NCI-H2081 (cell line): ENCODE measurements at regions not wholly inside any gene's neighbourhood (a gene's known extent, or its start where the extent isn't known, plus 50 kb on each side); places are given as distances from the start of the nearest gene placed in this dataset.
"Not testable (repeated sequence)": the region's sequence is repeated elsewhere in the genome, so short reads cannot be mapped to it uniquely, and the experiment has no call there.

Experiments used
- DNase-seq, 2 experiments: peaks; one replicate each; lab custom pipeline; 2025; lab: John Stamatoyannopoulos, UW

DNA sequence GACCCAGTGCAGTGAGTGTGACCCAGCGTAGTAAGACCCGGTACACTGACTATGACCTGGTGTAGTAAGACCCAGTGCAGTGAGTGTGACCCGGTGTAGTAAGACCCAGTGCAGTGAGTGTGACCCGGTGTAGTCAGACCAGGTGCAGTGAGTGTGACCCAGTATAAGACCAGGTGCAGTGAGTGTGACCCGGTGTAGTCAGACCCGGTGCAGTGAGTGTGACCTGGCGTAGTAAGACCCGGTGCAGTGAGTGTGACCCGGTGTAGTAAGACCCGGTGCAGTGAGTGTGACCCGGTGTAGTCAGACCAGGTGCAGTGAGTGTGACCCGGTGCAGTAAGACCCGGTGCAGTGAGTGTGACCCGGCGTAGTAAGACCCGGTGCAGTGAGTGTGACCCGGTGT, 134.2 kb upstream of the SFSWAP start:
- not testable (repeated sequence) for DNase-seq

DNA sequence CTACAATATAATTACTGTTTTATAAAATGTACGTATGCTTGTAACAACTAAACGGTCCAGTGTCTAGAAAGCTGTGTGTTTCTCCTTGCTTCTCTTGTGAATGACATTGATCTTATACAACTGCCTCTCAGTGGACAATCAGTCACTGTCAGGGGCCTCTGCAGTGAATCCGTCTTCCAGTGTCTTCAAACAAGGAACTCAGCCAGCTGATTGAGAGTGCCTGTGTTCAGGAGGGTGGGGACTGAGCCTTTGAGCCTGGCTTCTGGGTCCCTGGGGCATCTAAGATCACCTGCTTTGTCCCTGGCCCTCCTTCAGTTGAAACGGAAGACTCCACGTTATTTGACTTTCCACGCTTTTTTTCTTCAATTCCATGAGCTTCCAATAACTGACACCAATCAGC, 133.1 kb upstream of the SFSWAP start:
- no peak for DNase-seq

DNA sequence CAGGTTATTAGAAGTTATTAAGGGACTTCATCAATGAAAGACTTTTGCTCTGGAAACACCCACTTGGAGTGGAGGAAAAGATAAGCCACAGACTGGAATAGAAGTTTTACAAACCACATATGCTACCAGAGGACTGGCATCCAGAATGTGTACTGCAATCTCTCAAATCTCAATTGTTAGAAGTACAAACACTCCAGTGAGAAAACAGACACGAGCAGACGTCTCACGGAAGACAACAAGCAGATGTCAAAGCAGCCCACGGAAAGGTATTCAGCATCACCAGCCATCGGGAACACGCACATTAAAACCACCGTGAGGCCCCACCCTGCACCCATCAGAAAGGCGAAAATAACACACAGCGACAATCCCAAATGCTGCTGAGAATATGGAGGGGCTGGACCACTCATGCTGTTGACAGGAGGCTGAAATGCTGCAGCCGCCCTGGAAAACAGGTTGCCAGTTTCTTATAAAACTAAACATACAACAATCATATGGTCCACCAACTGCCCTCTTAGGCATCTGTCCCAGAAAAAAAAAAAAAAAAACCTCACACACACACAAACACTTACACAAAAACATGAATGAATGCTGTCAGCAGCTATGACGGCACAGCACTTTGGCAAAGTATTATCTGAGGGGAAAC, 131.9 kb upstream of the SFSWAP start:
- no peak for DNase-seq

DNA sequence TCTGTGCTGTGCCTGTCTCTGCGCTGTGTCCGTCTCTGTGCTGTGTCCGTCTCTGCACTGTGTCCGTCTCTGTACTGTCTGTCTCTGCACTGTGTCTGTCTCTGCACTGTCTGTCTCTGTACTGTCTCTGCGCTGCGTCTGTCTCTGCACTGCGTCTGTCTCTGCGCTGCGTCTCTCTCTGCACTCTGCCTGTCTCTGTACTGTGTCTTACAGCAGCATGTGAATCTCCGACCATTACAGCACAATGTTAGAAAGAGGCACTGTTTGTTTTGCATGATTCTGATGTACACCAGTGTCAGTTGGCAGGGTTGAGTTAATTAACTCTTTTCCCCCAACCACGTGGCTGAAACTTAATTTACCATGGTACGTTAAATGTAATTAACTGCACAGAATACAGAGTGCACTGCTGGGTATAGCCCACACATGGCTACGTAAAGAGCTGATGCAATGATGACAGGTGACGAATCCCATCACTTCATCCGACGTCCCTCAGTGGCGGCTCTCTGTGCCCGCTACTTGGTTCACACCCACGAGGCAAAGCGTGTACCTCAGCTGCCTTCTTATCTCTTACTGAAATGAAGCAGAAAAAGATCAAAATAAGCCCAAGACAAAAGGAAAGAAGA, 127.7 kb upstream of the SFSWAP start:
- no peak for DNase-seq

DNA sequence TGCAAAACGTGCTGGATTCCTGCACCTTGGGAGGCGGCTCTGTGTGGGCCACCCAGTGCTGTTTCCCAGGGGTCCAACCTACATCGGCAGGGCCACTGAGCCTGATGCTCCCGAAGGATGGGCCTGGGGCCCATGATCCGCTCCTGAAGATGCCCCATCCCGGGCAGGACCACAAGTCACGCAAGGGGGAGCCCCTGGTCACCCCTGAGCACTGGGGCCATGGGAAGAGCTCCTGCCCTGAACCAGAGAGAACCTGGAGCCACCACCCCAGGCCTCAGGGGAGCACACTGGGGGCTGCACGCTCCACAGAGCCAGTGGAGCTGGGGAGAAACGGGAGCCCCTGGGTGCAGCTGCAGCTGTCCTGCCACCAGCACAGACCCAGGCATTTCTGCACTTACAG, 124.6 kb upstream of the SFSWAP start:
- DNase-seq = no peak

DNA sequence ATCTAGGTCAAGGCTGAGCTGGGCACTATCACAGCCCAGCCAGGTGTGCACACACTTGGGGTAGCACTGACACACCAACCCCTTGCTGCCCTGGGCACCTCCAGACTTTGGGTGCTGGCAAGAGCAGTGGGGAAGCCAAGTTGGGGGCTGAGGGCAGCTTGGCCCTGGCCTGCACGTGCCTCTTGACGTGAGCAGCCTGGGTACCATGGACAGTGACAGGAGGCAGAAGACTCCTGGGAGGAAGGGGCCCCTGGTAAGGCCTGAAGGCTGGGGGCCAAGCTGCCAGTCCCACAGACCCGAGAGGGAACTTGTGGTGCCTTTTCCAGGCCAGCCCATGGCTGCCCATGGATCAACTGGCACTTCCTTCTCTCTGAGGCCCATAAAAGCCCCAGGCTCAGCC, 124.1 kb upstream of the SFSWAP start:
- no peak for DNase-seq

DNA sequence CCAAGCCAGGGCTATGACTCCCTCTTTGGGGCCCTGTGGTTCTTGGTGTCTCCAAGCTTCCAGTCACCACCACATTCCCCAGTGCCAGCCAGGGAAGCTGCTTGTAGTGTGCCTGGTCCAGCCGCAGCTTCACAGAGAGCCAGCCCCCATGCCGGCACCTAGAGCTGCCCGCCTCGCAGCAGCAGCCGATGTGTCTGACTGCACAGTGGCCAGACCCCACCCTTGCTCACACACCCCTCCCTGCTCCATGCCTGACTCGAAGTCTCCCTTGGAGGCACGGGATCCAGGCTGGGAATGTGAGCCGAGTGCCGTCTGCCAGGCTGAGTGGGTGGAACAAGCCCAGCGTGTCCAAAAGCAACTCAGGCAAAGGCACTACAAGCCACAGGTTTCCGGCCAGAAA, 123.3 kb upstream of the SFSWAP start:
- no peak for DNase-seq

DNA sequence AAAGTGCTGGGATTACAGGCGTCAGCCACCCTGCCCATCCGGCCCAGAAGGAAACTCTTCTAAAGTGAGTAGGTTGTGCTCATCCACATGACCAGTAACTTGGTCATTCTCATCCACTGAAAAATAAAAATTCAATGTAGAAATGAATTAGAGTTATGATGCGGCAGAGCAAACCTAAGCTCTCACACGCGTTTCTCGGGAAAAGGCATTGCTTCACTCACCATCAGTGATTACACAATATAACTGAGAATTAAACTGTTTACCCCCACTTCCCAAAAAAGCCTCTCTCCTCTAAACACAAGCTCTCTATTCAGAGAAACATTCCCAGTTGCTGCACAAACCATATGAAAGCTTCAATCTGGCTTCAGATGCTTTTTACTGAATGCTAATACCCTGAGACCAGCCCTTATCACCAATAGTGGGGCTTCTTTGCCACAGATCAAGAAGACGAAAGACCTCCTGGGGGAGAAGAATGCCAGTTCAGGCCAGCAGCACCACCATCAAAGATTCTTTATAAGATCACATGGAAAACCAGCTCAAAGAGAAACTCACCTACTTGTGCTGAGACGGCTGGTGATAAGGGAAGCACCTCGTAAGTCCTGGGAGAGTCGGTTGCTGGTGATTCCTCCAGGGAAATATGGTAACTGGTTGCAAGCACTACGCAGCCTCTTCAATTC, 121.5 kb upstream of the SFSWAP start:
- no peak for DNase-seq

DNA sequence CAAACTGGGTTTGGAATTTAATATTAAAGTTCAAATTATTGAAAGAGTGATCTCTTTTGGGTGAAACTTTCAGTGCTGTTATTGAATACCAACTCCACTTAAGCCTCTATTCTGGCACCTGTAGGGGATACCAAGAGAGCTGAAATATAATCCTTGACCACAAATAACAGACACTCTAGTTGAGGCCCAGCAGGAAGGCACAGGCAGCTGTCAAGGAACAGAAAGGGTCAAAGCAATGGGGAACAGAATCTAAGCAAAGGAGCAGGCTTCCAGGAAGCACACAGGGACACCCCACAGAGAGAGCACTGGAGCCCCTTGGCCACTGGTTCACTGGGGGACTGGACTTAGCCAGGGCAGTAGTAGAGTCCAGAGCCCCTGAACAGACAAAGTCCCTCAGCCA, 120.9 kb upstream of the SFSWAP start:
- no peak for DNase-seq

DNA sequence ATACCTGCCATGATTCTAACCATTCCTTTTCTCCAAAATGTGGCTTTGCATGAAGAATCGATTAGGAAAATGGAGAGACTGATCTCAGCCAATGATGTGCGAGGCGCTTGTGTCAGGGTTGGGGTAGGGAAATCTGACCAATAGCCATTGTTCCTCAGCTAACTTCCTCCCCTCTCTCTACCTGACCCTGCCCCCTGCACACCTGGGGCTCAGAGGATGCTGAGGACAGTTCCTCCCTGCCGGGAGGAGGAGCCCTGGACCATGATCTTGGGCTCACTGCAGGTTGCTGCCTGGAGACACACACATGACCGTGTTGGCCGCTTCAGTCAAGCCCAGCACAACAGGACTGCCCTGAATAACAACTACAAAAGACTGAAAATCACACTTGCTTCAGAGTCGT, 119.8 kb upstream of the SFSWAP start:
- DNase-seq = no peak

DNA sequence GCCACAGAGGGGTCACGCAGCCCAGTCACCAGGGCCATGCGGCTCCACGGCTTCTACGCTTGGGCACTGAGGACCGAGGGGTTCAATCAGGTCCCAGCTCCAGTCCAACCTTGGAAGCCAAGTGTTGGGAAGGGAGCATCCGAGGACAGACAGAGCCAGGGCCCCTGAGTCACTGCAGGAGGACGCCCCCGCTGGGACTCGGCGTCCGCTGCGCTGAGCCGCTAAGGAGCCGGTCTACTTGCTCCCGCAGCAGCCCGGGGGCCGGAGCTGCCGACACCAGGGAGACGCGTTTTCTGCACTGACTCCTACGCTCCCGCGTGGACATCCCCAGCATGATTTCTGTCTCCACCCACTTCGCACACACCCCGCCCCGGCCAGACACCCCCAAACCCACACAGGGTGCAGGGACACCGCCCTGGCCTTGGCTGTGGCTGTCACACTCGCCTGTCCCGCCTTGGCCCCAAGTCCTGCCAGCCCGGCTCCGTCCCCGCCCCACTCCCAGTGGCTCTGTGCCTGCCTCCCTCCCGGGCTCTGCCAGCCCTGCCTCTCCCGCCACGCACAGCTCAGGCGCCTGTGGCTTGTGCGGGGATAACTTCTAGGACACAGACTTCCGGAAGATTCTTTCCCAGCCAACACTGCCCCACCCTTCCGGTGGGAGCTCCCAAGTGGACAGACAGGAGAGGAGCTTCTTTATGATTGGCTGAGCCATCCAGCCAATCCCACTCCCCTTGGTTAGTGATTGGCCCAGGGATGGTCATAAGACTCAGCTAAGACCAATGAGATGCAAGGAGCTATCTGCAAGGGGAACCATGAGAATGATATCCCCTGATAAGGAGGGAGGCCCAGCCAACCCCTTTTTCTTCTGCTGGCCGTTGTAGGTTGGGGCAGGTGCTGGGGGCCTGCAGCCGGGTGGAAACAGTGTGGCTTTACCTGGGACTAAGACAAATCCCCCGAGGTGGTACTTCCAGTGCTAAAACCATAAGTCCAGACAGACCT, 118.9 kb upstream of the SFSWAP start:
- no peak for DNase-seq

DNA sequence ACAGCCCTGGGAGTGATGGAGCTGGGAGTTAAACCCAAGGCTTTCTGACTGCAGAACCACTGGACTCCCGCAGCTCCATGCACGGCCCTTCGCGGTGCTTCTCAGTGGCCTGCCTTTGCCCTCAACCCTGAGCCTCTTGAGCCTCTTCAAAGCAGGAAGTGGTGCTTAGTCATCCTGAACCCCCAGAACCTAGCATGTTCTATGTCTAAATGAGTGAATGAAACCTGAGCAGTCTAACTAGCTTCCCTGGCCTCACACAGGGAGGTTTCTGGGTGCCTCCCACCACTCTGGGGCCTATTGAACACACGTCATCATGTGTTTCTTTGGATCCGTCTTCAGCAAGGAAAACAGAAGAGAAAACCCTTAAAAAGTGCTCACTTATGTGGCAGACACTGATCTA, 117.9 kb upstream of the SFSWAP start:
- DNase-seq = no peak

DNA sequence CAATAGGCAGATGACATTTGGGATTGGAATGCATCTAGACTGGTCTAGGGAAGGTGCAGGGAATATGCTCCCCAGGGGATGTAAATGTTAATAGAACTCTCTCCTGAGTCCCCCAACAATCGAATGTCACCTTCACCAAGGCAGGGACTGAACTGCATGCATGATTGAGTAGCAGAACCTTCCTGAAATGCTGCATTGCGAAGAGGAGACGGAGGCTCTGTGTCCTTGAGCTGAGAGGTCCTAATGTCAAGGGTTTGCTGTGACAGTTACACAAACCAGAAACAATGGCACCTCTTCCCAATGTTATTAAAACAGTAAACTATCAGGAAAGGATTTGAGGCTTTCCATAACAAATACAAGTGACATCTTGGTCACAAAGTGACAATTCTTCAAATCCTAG, 117.5 kb upstream of the SFSWAP start:
- DNase-seq = no peak

DNA sequence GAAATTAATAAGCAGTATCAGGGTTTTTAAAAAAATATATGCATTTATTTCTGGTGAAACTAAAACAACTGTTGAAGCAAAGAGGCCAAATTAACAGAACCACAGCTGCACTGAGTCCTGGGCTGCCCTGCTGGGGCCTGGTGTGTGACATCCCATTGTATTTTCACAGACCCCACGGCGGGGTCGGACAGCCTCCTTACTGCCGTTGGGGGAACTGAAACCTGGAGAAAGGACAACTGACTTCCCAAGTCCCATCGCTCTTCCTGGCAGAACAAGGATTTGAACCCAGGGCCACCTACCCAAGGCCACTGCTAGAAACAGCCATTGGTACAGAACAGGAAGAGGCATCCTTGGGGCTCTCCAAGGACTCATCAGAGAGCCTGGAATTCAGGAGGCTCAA, 114.8 kb upstream of the SFSWAP start:
- DNase-seq = no peak

DNA sequence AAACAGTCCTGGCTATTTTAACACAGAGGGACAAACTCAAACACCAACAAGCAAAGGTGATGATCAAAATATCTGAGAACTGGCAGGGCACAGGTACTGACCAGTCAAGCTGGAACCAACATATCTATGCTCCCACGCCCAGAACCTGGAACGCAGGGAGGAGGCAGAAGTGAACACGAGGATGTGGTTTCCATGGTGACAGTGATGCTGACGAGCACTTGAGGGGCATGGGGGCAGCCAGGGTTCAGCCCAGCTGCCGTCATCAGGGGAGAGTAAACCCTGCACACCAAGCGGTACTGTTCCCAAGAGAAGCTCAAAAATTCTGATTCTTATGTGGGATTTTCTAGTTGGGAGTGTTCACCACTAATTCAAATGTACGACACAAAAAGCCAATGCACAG, 113.6 kb upstream of the SFSWAP start:
- DNase-seq = no peak

DNA sequence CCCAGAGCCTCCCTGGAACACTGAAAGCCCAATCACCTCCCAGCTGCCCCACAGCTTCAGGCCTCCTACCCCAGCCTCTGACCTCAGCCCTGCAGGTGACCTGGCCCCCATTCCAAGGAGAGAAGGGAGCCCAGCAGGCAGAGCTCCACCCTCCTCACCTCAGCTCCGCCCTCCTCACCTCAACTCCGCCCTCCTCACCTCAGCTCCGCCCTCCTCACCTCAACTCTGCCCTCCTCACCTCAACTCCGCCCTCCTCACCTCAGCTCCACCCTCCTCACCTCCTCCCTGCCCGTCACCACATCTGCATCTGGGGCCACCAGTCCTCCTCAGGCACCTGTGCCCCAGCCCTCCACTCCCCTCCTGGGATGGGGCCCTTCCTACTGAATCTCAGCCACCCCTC, 112.2 kb upstream of the SFSWAP start:
- no peak for DNase-seq

DNA sequence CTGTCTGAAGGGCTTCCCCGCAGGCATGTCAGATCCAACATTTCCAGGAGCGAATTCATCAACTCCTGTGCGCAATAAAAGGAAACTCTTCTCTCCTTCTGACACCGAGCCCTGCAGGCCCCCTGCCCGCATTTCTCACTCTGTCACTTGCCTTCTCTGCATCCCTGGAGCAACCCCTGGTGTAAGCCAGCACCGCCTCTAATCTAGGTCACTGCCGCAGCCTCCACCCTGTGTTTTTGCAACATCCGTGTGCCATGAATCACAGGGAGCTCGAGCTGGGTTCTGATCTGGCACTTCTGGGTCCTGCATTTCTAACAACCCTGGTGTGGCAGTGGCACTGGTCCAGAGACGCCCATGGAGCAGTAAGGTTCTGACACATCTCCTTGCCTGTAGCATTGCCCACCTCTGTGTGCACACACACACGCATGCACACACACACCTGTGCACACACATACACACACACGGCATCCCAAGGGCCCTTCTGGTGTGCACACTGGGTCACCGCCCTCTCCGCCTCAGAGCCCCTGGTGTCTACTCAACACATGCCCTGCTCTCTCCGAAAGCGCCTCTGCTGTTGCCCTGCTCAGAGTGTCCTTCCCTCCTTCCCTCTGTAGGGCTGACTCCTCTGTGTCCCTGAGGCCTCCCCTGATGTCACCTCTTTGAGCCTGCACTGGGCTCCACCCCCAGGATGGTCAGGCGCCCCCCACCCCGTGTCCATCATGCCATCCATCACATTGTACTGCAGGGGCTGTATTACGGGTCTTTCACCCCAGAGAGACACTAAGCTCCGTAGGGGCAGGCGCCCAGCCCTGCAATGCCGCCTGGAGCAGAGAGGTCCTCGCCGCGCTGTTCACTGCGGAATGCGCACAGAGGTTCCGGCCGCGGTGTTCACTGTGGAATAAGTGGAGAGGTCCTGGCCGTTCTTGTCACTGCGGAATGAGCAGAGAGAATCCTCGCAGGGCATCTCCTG, 111.4 kb upstream of the SFSWAP start:
- DNase-seq = no peak

DNA sequence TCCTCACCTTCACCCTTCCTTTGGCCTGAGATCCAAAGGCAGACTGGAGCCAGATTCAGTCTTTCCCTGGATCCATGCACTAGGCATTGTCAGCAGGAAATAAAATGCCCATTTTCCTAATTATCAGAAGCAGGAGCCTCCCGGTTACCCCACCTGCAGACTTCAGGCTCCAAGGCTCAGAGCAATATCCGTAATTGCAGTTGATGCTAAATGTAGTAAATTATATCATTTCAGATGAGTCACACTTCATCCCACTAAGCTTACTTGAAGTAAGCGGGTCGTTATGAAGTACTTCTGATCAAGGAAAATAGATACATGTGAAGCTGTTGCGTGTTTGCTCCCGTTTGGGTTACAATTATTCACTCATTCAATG, 110.7 kb upstream of the SFSWAP start:
- no peak for DNase-seq

DNA sequence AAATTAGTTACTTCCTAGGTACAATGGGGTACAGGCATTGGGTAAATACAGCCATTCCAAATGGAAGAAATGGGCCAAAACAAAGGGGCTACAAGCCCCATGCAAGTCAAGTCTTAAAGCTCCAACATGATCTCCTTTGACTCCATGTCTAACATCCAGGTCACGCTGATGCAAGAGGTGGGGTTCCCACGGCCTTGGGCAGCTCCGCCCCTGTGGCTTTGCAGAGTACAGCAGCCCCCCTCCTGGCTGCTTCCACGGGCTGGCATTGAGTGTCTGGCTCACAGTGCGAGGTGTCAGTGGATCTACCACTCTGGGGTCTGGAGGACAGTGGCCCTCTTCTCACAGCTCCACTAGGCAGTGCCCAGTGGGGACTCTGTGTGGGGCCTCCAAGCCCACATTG, 109.4 kb upstream of the SFSWAP start:
- not testable (repeated sequence) for DNase-seq

DNA sequence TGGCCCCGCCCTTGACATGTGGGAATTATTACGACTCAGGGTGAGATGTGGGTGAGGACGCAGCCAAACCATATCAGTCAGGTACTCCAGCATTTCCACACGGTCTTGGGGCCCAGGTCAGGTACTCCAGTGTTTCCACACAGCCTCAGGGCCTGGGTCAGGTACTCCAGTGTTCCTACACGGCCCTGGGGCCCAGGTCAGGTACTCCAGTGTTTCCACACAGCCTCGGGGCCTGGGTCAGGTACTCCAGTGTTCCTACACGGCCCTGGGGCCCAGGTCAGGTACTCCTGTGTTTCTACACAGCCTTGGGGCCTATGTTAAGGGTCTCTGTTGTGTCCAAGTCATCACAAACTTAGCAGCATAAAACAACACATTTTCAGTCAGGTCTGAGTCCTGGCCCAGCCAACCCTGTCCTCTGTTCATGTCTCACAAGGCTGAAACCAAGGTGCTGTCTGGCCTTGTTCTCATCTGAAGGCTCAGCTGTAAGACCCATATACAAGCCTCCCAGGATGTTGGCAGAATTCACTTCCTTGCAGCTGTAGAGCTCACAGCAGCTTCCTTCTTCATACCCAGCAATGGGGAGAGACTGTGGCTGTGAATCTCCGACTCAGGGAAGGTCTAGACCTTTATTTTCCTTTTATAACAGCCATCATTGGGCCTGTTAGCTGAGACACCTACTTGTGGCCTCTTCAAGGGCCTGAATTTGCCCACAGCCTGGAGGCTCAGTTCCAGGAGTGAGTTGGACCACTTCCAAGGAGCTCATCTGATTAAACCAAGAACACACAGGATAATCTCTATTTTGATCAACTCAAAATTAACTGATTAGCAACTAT, 107.6 kb upstream of the SFSWAP start:
- DNase-seq = no peak
